DMS153 (cell line): ENCODE measurements at regions not wholly inside any gene's neighbourhood (a gene's known extent, or its start where the extent isn't known, plus 50 kb on each side); places are given as distances from the start of the nearest gene placed in this dataset.
A peak's percentile ranks its signal among the peaks of the same experiment; 100 is the strongest.

Experiments used
- DNase-seq: peaks from one replicate; lab custom pipeline; 2025; lab: John Stamatoyannopoulos, UW

GRCh38 chr16:62977876-62978275 is 941.6 kb upstream of the CDH8 start:
- DNase-seq: no peak

- DNase-seq: no peak
Measured at GRCh38 chr16:62974424-62974823, 938.2 kb upstream of the CDH8 start.

- DNase-seq: no peak
Measured at GRCh38 chr16:62970851-62971250, 934.6 kb upstream of the CDH8 start.

- no peak for DNase-seq
Measured at GRCh38 chr16:62969711-62970318, 933.6 kb upstream of the CDH8 start.

- DNase-seq: no peak
Measured at GRCh38 chr16:62967611-62968010, 931.4 kb upstream of the CDH8 start.

- DNase-seq: peak; percentile 17
Measured at GRCh38 chr16:62967163-62967562, 930.9 kb upstream of the CDH8 start.

GRCh38 chr16:62966626-62967025 is 930.4 kb upstream of the CDH8 start:
- DNase-seq: no peak

- no peak for DNase-seq
Measured at GRCh38 chr16:62965831-62966230, 929.6 kb upstream of the CDH8 start.

- DNase-seq: no peak
Measured at GRCh38 chr16:62963846-62964245, 927.6 kb upstream of the CDH8 start.

- DNase-seq: no peak
Measured at GRCh38 chr16:62955033-62955349, 918.8 kb upstream of the CDH8 start.

GRCh38 chr16:62954144-62955032 is 918.1 kb upstream of the CDH8 start:
- DNase-seq: no peak

- no peak for DNase-seq
Measured at GRCh38 chr16:62950351-62950750, 914.1 kb upstream of the CDH8 start.

- no peak for DNase-seq
Measured at GRCh38 chr16:62940569-62940968, 904.3 kb upstream of the CDH8 start.

GRCh38 chr16:62939687-62940086 is 903.4 kb upstream of the CDH8 start:
- no peak for DNase-seq

- DNase-seq: no peak
Measured at GRCh38 chr16:62933929-62934328, 897.7 kb upstream of the CDH8 start.

GRCh38 chr16:62929593-62929992 is 893.4 kb upstream of the CDH8 start:
- DNase-seq: no peak

- DNase-seq: no peak
Measured at GRCh38 chr16:62927122-62927521, 890.9 kb upstream of the CDH8 start.

GRCh38 chr16:62926121-62926801 is 890.0 kb upstream of the CDH8 start:
- DNase-seq: no peak

- no peak for DNase-seq
Measured at GRCh38 chr16:62921904-62922303, 885.7 kb upstream of the CDH8 start.

GRCh38 chr16:62913924-62914323 is 877.7 kb upstream of the CDH8 start:
- DNase-seq: no peak

GRCh38 chr16:62913333-62913732 is 877.1 kb upstream of the CDH8 start:
- no peak for DNase-seq

GRCh38 chr16:62909597-62909996 is 873.4 kb upstream of the CDH8 start:
- DNase-seq: no peak

GRCh38 chr16:62907562-62907961 is 871.3 kb upstream of the CDH8 start:
- DNase-seq: no peak
